ENCODE measurements at regions not wholly inside any gene's neighbourhood (a gene's known extent, or its start where the extent isn't known, plus 50 kb on each side); places are given as distances from the start of the nearest gene placed in this dataset.

DNA sequence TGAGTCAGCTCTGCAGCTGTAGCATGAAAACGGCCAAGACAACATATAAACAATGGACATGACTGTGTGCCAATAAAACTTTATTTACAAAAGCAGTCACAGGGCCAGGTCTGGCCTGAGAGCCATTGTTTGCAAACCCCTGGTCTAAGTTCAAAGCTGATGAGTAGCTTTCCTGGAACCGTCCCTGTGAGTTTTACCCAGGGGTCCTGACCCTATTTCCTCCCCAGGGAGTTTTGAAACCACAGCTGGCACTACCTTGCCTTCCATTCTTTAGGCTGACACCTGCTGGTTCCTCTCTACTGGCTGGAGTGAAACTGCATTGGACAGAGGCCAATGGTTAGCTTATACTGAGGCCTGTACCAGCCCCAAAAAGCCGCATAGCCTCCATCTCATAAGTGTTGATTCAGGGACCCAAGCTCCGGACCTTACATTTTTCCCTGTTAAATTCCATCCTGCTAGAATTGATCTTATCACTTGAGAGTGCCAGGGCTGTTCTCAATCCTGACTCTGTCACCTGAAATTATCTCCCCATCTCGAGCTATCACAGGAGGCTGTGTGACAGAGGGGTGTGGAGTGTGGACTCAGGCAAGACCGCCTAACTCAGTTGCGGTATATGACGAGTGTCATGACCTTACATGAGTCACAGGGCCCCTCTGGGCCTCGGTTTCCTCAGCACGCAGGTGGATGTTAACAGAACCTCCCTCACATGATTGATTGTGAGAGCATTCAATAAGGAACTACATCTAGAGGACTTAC is 343.6 kb downstream of the NPHP4 start:
- TF ChIP-seq, protein P1, sequence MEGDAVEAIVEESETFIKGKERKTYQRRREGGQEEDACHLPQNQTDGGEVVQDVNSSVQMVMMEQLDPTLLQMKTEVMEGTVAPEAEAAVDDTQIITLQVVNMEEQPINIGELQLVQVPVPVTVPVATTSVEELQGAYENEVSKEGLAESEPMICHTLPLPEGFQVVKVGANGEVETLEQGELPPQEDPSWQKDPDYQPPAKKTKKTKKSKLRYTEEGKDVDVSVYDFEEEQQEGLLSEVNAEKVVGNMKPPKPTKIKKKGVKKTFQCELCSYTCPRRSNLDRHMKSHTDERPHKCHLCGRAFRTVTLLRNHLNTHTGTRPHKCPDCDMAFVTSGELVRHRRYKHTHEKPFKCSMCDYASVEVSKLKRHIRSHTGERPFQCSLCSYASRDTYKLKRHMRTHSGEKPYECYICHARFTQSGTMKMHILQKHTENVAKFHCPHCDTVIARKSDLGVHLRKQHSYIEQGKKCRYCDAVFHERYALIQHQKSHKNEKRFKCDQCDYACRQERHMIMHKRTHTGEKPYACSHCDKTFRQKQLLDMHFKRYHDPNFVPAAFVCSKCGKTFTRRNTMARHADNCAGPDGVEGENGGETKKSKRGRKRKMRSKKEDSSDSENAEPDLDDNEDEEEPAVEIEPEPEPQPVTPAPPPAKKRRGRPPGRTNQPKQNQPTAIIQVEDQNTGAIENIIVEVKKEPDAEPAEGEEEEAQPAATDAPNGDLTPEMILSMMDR (IDR thresholded peaks at IDR 0.05) = no peak
- TF ChIP-seq POLR2AphosphoS5 (IDR thresholded peaks at IDR 0.05) (no peak), POLR2A (IDR thresholded peaks at IDR 0.05) (no peak)

All from prostate gland (tissue), 2 donors.